ENCODE measurements at regions not wholly inside any gene's neighbourhood (a gene's known extent, or its start where the extent isn't known, plus 50 kb on each side); places are given as distances from the start of the nearest gene placed in this dataset.

DNA sequence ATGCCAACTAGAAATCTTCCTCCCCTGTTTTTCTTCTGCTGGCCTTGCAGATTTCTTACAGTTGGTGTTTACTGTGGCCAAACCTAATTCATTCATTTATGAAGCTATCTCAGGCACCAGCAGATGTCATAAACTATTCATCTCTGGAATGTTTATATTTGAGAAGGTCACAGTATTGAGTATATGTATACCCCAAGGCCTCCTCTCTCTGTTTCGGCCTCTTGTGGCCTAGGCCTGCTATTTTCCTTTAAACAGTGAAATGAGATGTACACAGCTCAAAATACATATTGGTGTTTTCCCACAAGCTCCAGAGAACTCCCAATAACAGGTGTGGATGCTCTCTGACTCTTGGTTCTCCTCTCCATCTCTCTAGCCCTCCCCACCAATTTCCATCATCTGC is 520.7 kb upstream of the CAMK1G start (continued):
- TF ChIP-seq CREB1 (CRISPR knock-in tag; IDR thresholded peaks at IDR 0.05; ENCODE audit: low read depth): no peak
- TF ChIP-seq, protein P1, sequence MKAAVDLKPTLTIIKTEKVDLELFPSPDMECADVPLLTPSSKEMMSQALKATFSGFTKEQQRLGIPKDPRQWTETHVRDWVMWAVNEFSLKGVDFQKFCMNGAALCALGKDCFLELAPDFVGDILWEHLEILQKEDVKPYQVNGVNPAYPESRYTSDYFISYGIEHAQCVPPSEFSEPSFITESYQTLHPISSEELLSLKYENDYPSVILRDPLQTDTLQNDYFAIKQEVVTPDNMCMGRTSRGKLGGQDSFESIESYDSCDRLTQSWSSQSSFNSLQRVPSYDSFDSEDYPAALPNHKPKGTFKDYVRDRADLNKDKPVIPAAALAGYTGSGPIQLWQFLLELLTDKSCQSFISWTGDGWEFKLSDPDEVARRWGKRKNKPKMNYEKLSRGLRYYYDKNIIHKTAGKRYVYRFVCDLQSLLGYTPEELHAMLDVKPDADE (IDR thresholded peaks at IDR 0.05): no peak
- TF ChIP-seq, protein P2, sequence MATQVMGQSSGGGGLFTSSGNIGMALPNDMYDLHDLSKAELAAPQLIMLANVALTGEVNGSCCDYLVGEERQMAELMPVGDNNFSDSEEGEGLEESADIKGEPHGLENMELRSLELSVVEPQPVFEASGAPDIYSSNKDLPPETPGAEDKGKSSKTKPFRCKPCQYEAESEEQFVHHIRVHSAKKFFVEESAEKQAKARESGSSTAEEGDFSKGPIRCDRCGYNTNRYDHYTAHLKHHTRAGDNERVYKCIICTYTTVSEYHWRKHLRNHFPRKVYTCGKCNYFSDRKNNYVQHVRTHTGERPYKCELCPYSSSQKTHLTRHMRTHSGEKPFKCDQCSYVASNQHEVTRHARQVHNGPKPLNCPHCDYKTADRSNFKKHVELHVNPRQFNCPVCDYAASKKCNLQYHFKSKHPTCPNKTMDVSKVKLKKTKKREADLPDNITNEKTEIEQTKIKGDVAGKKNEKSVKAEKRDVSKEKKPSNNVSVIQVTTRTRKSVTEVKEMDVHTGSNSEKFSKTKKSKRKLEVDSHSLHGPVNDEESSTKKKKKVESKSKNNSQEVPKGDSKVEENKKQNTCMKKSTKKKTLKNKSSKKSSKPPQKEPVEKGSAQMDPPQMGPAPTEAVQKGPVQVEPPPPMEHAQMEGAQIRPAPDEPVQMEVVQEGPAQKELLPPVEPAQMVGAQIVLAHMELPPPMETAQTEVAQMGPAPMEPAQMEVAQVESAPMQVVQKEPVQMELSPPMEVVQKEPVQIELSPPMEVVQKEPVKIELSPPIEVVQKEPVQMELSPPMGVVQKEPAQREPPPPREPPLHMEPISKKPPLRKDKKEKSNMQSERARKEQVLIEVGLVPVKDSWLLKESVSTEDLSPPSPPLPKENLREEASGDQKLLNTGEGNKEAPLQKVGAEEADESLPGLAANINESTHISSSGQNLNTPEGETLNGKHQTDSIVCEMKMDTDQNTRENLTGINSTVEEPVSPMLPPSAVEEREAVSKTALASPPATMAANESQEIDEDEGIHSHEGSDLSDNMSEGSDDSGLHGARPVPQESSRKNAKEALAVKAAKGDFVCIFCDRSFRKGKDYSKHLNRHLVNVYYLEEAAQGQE (IDR thresholded peaks at IDR 0.05; ENCODE audit: unreplicated experiment): no peak
- no peak for TF ChIP-seq POLR2AphosphoS5 (IDR thresholded peaks at IDR 0.05; ENCODE audit: low read depth)
- no peak for TF ChIP-seq NANOG (IDR thresholded peaks at IDR 0.05; ENCODE audit: borderline replicate concordance)
- TF ChIP-seq ZNF331 (CRISPR knock-in tag; IDR thresholded peaks at IDR 0.05; ENCODE audit: low read depth): no peak
- no peak for TF ChIP-seq EZH2phosphoT487 (IDR thresholded peaks at IDR 0.05; ENCODE audit: unreplicated experiment)
- no peak for TF ChIP-seq ZNF114 (CRISPR knock-in tag; IDR thresholded peaks at IDR 0.05)
- TF ChIP-seq, protein P3, sequence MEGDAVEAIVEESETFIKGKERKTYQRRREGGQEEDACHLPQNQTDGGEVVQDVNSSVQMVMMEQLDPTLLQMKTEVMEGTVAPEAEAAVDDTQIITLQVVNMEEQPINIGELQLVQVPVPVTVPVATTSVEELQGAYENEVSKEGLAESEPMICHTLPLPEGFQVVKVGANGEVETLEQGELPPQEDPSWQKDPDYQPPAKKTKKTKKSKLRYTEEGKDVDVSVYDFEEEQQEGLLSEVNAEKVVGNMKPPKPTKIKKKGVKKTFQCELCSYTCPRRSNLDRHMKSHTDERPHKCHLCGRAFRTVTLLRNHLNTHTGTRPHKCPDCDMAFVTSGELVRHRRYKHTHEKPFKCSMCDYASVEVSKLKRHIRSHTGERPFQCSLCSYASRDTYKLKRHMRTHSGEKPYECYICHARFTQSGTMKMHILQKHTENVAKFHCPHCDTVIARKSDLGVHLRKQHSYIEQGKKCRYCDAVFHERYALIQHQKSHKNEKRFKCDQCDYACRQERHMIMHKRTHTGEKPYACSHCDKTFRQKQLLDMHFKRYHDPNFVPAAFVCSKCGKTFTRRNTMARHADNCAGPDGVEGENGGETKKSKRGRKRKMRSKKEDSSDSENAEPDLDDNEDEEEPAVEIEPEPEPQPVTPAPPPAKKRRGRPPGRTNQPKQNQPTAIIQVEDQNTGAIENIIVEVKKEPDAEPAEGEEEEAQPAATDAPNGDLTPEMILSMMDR (conservative IDR thresholded peaks at IDR 0.05; ENCODE audit: low read depth in 2 of 2): no peak

DNA sequence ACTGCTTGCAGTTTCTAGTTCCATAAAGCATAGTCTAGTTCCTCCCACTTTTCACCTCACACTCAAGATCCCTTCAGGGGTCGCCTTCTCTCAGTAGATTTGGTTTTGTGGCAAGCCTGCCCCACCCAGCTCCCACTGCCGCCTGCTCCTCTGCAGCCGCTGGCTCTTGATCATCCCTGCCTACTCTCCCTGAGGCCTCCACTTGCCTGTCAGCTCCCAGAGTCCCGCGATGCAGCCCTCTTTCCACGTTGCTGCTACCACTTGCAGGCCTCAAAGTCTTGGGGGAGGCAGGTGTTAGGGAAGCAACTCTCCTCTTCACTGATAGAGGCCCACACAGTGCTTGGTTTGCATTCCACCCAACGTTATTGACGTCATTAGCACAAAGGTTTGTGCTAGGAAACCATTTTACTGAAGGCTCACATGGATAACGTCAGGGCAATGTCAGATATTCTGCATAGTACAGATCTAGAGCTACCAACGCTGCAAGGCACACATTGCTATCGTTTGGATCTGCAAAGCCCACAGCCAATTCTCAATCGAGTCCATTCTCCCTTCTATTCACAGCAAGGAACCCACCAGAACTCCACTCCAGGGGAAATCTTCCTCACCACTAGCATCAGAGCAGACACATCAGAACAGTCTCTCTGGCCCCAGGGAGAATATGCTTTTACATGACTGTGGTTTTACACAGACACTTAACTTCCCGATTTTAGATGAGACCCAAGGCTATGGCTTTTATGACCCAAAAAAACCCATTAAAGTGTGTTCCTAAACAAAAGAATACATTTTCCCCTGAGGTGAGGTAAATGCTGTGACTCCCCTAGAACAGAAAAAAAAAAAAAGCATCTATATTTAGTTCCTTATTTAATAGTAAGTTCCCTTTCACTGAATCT is 519.5 kb upstream of the CAMK1G start:
- Histone ChIP-seq H3K27me3 (ENCODE audit: insufficient read depth) (no peaks in the 10 kb centered on the region), H3K79me2 (replicated peaks; ENCODE audit: insufficient read depth) (no peaks in the 10 kb centered on the region), H3K36me3 (ENCODE audit: insufficient read depth) (no peaks in the 10 kb centered on the region), H3K27ac (ENCODE audit: low read depth) (no peak overlapping the region), H3K4me1 (ENCODE audit: insufficient read depth) (peaks cover 14% of the 10 kb centered on the region; the same call in 1 of the 2 replicates), H3F3A (replicated peaks; ENCODE audit: low read depth) (no peaks in the 10 kb centered on the region), H2AFZ (peak overlapping the region; percentile 63), H3K4me2 (no peak overlapping the region), H3K9me2 (ENCODE audit: insufficient read depth) (no peaks in the 10 kb centered on the region), H3K4me3 (no peak overlapping the region), H4K20me1 (replicated peaks; ENCODE audit: insufficient read depth) (no peaks in the 10 kb centered on the region)
- Mint-ChIP-seq H3K9me3 (no peaks in the 10 kb centered on the region), H3K36me3 (ENCODE audit: low read depth) (no peaks in the 10 kb centered on the region), H3K4me3 (no peak overlapping the region), H3K27me3 (ENCODE audit: insufficient read depth, low read depth, poor library complexity) (no peaks in the 10 kb centered on the region), H3K4me1 (peaks cover 15% of the 10 kb centered on the region), H3K27ac (no peak overlapping the region)
- ATAC-seq (peak; percentile 39), DNase-seq (ENCODE audit: low spot score) (no peak)
- TF ChIP-seq, protein P1 (IDR thresholded peaks at IDR 0.05): no peak
- no peak for TF ChIP-seq NANOG (IDR thresholded peaks at IDR 0.05; ENCODE audit: borderline replicate concordance)
- no peak for TF ChIP-seq EZH2 (IDR thresholded peaks at IDR 0.05; ENCODE audit: low read depth, unreplicated experiment)
- TF ChIP-seq, protein P3 (conservative IDR thresholded peaks at IDR 0.05; ENCODE audit: low read depth in 2 of 2): no peak
- no peak for TF ChIP-seq ZNF331 (CRISPR knock-in tag; IDR thresholded peaks at IDR 0.05; ENCODE audit: low read depth)
- no peak for TF ChIP-seq STAT1 (IDR thresholded peaks at IDR 0.05; ENCODE audit: unreplicated experiment)

Data from GM23338 (cell line).